NB4 (cell line): ENCODE measurements at regions not wholly inside any gene's neighbourhood (a gene's known extent, or its start where the extent isn't known, plus 50 kb on each side); places are given as distances from the start of the nearest gene placed in this dataset.

Source experiments
- DNase-seq: peaks from one replicate; pipeline ENCODE4 v3.0.0; 2010; ENCODE audit warnings: low read depth
- H3K4me3 ChIP-seq: one replicate; pipeline ENCODE4 v1.5.1; 2011; ENCODE audit warnings: mild to moderate bottlenecking, low read depth, low read length, moderate library complexity
- MYC ChIP-seq: IDR thresholded peaks from 2 replicates; pipeline ENCODE4 v1.6.1; 2011; ENCODE audit warnings: low read depth, low read length
- POLR2A ChIP-seq: IDR thresholded peaks from 2 replicates; pipeline ENCODE4 v1.6.1; 2011; ENCODE audit warnings: mild to moderate bottlenecking; ENCODE audit not compliant: insufficient read length; ENCODE audit errors: extremely low read depth
- TF ChIP-seq, protein P1 (sequence below): IDR thresholded peaks from one replicate; pipeline ENCODE4 v1.5.1; 2012; ENCODE audit warnings: low read depth, low read length
- TF ChIP-seq, protein P2 (sequence below): IDR thresholded peaks from 2 replicates; pipeline ENCODE4 v1.6.1; 2011; ENCODE audit warnings: low read depth, low read length

DNA sequence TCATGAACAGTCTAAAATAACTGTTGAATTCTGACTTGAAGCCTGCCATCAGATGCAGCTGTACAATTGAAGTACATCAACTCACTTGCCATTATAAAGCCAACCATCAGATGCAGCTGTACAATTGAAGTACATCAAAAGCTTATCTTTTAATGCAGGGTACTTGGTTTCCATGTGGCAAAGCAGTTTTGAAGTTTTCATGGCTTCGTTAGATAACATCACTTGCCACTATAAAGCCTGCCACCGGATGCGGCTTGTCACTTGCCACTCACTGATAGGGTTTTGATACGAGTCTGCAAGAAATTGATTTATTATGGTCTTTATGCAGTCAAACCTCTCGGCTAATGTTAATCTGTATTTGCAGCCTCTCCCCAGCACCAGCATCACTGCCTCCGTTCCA lies 1605.8 kb downstream of the SUCLG1 start:
- DNase-seq: no peak
- TF ChIP-seq, protein P1, sequence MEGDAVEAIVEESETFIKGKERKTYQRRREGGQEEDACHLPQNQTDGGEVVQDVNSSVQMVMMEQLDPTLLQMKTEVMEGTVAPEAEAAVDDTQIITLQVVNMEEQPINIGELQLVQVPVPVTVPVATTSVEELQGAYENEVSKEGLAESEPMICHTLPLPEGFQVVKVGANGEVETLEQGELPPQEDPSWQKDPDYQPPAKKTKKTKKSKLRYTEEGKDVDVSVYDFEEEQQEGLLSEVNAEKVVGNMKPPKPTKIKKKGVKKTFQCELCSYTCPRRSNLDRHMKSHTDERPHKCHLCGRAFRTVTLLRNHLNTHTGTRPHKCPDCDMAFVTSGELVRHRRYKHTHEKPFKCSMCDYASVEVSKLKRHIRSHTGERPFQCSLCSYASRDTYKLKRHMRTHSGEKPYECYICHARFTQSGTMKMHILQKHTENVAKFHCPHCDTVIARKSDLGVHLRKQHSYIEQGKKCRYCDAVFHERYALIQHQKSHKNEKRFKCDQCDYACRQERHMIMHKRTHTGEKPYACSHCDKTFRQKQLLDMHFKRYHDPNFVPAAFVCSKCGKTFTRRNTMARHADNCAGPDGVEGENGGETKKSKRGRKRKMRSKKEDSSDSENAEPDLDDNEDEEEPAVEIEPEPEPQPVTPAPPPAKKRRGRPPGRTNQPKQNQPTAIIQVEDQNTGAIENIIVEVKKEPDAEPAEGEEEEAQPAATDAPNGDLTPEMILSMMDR: no peak
- TF ChIP-seq POLR2A (no peak), MYC (no peak)
- TF ChIP-seq, protein P2, sequence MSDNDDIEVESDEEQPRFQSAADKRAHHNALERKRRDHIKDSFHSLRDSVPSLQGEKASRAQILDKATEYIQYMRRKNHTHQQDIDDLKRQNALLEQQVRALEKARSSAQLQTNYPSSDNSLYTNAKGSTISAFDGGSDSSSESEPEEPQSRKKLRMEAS: no peak
- H3K4me3 ChIP-seq: no peak overlapping the region

DNA sequence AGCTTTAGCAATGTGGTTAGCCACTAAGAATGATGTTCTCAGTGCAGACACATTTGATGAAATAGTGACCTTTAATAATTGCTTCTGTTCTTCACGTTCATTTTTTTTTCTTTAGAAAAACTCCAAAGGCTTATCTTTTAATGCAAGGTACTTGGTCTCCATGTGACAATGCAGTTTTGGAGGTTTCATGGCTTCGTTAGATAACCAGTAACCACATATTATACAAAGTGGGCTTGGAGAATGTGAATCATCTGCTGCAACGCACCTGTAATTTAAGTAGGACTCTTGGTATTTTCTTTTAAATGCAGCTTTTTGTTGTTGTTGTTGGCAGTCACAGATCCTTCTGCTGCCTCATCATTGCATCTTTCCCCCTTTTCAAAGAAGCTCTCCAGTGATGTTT lies 1606.3 kb downstream of the SUCLG1 start:
- TF ChIP-seq, protein P1: no peak
- TF ChIP-seq, protein P2: no peak
- TF ChIP-seq MYC (no peak), POLR2A (no peak)
- no peak for DNase-seq
- no peak overlapping the region for H3K4me3 ChIP-seq

DNA sequence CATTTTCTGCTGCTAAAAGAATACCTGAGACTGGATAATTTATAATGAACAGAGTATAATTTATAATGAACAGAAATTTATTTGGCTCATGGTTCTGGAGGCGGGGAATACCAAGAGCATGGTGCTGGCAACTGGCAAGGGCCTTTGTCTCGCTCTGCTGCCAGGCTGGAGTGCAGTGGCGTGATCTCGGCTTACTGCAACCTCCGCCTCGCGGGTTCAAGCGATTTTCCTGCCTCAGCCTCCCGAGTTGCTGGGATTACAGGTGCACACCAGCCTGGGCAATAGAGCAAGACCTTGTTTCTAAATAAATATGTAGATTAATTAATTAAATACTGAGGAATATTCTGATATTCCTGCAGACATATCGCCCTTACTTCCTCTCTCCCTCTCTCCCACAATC lies 1610.8 kb downstream of the SUCLG1 start:
- no peak for DNase-seq
- H3K4me3 ChIP-seq: no peak overlapping the region

DNA sequence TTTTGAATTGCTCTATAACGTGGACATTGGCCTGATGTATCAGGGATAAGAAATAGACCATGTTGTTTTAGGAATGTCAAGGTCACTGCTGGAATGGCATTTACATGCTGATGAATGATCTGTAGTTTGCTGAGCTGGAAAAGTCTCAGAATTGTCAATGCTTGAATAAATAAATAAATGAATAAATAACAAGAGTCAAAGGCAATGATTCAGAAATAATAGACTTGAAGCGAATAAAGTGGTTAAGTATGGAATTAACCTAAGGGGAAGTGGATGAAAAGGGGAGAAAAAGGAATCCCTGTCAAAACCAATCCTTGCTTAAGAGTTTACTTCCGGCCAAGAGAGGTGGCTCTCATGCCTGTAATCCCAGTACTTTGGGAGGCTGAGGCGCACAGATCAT lies 1620.0 kb downstream of the SUCLG1 start:
- no peak overlapping the region for H3K4me3 ChIP-seq
- no peak for TF ChIP-seq POLR2A
- TF ChIP-seq MYC: no peak
- TF ChIP-seq, protein P1: no peak
- TF ChIP-seq, protein P2: no peak
- DNase-seq: no peak

More for the DNA sequence above, 1610.8 kb downstream of the SUCLG1 start:
- TF ChIP-seq, protein P1: no peak
- TF ChIP-seq MYC: no peak
- TF ChIP-seq, protein P2: no peak
- no peak for TF ChIP-seq POLR2A

DNA sequence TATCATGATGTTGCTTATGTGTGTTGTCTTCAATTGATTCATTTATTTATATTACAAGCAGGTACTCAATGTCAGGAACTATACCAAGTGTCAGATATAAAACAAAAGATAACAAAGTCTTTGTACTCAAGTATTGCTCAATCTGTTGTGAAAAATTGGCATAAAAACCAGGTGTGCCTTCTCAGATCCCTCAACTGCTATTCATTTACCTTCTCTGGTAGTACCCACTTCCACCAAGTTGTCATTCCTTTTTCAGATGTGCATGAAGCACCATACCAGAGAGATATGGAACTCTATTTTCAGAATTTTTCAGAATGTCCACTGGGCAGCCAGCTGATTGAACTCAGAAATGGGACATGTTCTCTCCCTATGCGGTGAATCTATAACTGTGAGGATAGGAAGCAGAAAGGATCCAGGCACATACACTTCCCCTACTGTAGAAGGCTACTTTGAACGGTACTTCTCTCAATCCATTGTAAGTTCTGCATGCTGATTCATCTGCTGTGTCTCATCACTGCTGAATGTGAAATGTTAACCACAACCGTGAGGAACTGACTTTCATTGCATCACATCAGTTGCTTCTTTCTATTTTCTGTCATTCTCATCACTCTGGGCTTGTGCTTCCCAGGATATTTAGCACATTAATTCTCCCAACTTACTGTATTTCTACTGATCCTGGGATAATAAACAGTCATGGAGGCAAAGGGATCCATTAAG lies 1621.3 kb downstream of the SUCLG1 start:
- peak; percentile 77 for DNase-seq
- TF ChIP-seq MYC (no peak), POLR2A (no peak)
- TF ChIP-seq, protein P2: no peak
- TF ChIP-seq, protein P1: no peak
- H3K4me3 ChIP-seq: no peak overlapping the region
